ENCODE measurements at regions not wholly inside any gene's neighbourhood (a gene's known extent, or its start where the extent isn't known, plus 50 kb on each side); places are given as distances from the start of the nearest gene placed in this dataset.
"Not testable (repeated sequence)": the region's sequence is repeated elsewhere in the genome, so short reads cannot be mapped to it uniquely, and the experiment has no call there.

GRCh38 chr17:74119049-74119580 is 84.4 kb upstream of the RPL38 start:
- no peak for DNase-seq (ENCODE audit: low read depth in 2 of 3, low spot score in 2 of 3)

GRCh38 chr17:74119965-74120364 is 83.5 kb upstream of the RPL38 start:
- no peak for DNase-seq (ENCODE audit: low read depth in 2 of 3, low spot score in 2 of 3)

- DNase-seq (ENCODE audit: low read depth in 2 of 3, low spot score in 2 of 3) = no peak
These were observed 80.1 kb upstream of the RPL38 start for GRCh38 chr17:74123350-74123749.

- no peak for DNase-seq (ENCODE audit: low read depth in 2 of 3, low spot score in 2 of 3)
These were observed 79.5 kb upstream of the RPL38 start for GRCh38 chr17:74123866-74124444.

- no peak for DNase-seq (ENCODE audit: low read depth in 2 of 3, low spot score in 2 of 3)
These were observed 78.3 kb upstream of the RPL38 start for GRCh38 chr17:74125156-74125555.

- DNase-seq (ENCODE audit: low read depth in 2 of 3, low spot score in 2 of 3) = no peak
These were observed 77.1 kb upstream of the RPL38 start for GRCh38 chr17:74126179-74126900.

GRCh38 chr17:74126959-74127358 is 76.5 kb upstream of the RPL38 start:
- DNase-seq (ENCODE audit: low read depth in 2 of 3, low spot score in 2 of 3) = no peak

GRCh38 chr17:74128456-74129211 is 74.8 kb upstream of the RPL38 start:
- DNase-seq (ENCODE audit: low read depth in 2 of 3, low spot score in 2 of 3) = no peak

- DNase-seq (ENCODE audit: low read depth in 2 of 3, low spot score in 2 of 3) = not testable (repeated sequence)
These were observed 73.7 kb upstream of the RPL38 start for GRCh38 chr17:74129800-74130199.

GRCh38 chr17:74130276-74130675 is 73.2 kb upstream of the RPL38 start:
- no peak for DNase-seq (ENCODE audit: low read depth in 2 of 3, low spot score in 2 of 3)

GRCh38 chr17:74130841-74131240 is 72.6 kb upstream of the RPL38 start:
- DNase-seq (ENCODE audit: low read depth in 2 of 3, low spot score in 2 of 3) = no peak

GRCh38 chr17:74132354-74132753 is 71.1 kb upstream of the RPL38 start:
- no peak for DNase-seq (ENCODE audit: low read depth in 2 of 3, low spot score in 2 of 3)

- no peak for DNase-seq (ENCODE audit: low read depth in 2 of 3, low spot score in 2 of 3)
These were observed 69.7 kb upstream of the RPL38 start for GRCh38 chr17:74133740-74134139.

- not testable (repeated sequence) for DNase-seq (ENCODE audit: low read depth in 2 of 3, low spot score in 2 of 3)
These were observed 69.2 kb upstream of the RPL38 start for GRCh38 chr17:74134234-74134633.

GRCh38 chr17:74134991-74135390 is 68.5 kb upstream of the RPL38 start:
- DNase-seq (ENCODE audit: low read depth in 2 of 3, low spot score in 2 of 3) = no peak

GRCh38 chr17:74135391-74136167 is 67.9 kb upstream of the RPL38 start:
- no peak for DNase-seq (ENCODE audit: low read depth in 2 of 3, low spot score in 2 of 3)

- DNase-seq (ENCODE audit: low read depth in 2 of 3, low spot score in 2 of 3) = no peak
These were observed 66.1 kb upstream of the RPL38 start for GRCh38 chr17:74137416-74137815.

GRCh38 chr17:74139120-74139519 is 64.4 kb upstream of the RPL38 start:
- no peak for DNase-seq (ENCODE audit: low read depth in 2 of 3, low spot score in 2 of 3)

GRCh38 chr17:74140282-74140681 is 63.2 kb upstream of the RPL38 start:
- no peak for DNase-seq (ENCODE audit: low read depth in 2 of 3, low spot score in 2 of 3)

GRCh38 chr17:74141612-74142011 is 61.9 kb upstream of the RPL38 start:
- DNase-seq (ENCODE audit: low read depth in 2 of 3, low spot score in 2 of 3) = no peak

GRCh38 chr17:74143318-74143717 is 60.2 kb upstream of the RPL38 start:
- not testable (repeated sequence) for DNase-seq (ENCODE audit: low read depth in 2 of 3, low spot score in 2 of 3)

Data from hematopoietic multipotent progenitor cell (in vitro differentiated cells).